ENCODE measurements at regions not wholly inside any gene's neighbourhood (a gene's known extent, or its start where the extent isn't known, plus 50 kb on each side); places are given as distances from the start of the nearest gene placed in this dataset.

- intact Hi-C loops (cut with DNase I): no loop called here
- peak in 1 of 4 donors; percentile 15 for ATAC-seq
- TF ChIP-seq POLR2A (IDR thresholded peaks at IDR 0.05) (no peak), CTCF (IDR thresholded peaks at IDR 0.05) (no peak)
- no peaks in the 10 kb centered on the region for H3K9me3 ChIP-seq
- H3K4me3 ChIP-seq: no peak overlapping the region
- no peaks in the 10 kb centered on the region for H3K27me3 ChIP-seq
- no peaks in the 10 kb centered on the region for H3K36me3 ChIP-seq
- no peak for DNase-seq
- no peak overlapping the region for H3K27ac ChIP-seq
- H3K4me1 ChIP-seq: peaks cover 0 to 8% (median 3%) of the 10 kb centered on the region in 4 donors
- WGBS (ENCODE audit: insufficient coverage, low coverage, low lambda C conversion rate, missing lambda C conversion rate): 12% methylated on average over 1 of the region's 2 CpGs
These were observed 122.7 kb upstream of the TJP1 start for GRCh38 chr15:29944925-29945324.

GRCh38 chr15:29942548-29942947, 120.3 kb upstream of the TJP1 start:
- ATAC-seq: peak; percentile 91 to 97 (median 96)
- TF ChIP-seq POLR2A (IDR thresholded peaks at IDR 0.05): no peak
- no peak for TF ChIP-seq CTCF (IDR thresholded peaks at IDR 0.05)
- peaks cover 0 to 8% (median 3%) of the 10 kb centered on the region in 4 donors for H3K4me1 ChIP-seq
- H3K36me3 ChIP-seq: no peaks in the 10 kb centered on the region
- intact Hi-C loops (cut with DNase I): no loop called here
- DNase-seq: peak; percentile 74 to 86 (median 83)
- peak overlapping the region in 2 of 3 donors; percentile 3 to 14 for H3K4me3 ChIP-seq
- no peak overlapping the region for H3K27ac ChIP-seq
- 33% methylated on average over 6 of the region's 7 CpGs for WGBS (ENCODE audit: insufficient coverage, low coverage, low lambda C conversion rate, missing lambda C conversion rate)
- no peaks in the 10 kb centered on the region for H3K27me3 ChIP-seq
- H3K9me3 ChIP-seq: no peaks in the 10 kb centered on the region

GRCh38 chr15:29942143-29942542, 119.9 kb upstream of the TJP1 start:
- no peaks in the 10 kb centered on the region for H3K9me3 ChIP-seq
- no peak for TF ChIP-seq POLR2A (IDR thresholded peaks at IDR 0.05)
- peak; percentile 33 to 49 (median 42) for TF ChIP-seq CTCF (IDR thresholded peaks at IDR 0.05)
- intact Hi-C loops (cut with DNase I): no loop called here
- no peak for DNase-seq
- peaks cover 0 to 8% (median 3%) of the 10 kb centered on the region in 4 donors for H3K4me1 ChIP-seq
- no peaks in the 10 kb centered on the region for H3K27me3 ChIP-seq
- H3K27ac ChIP-seq: no peak overlapping the region
- peak overlapping the region in 2 of 3 donors; percentile 3 to 14 for H3K4me3 ChIP-seq
- peak; percentile 70 to 81 (median 75) for ATAC-seq
- H3K36me3 ChIP-seq: no peaks in the 10 kb centered on the region
- 16% methylated on average over 3 of the region's 3 CpGs for WGBS (ENCODE audit: insufficient coverage, low coverage, low lambda C conversion rate, missing lambda C conversion rate)

GRCh38 chr15:29939404-29939803, 117.1 kb upstream of the TJP1 start:
- H3K27me3 ChIP-seq: no peaks in the 10 kb centered on the region
- no peak for DNase-seq
- 67% methylated on average over 1 of the region's 1 CpG for WGBS (ENCODE audit: insufficient coverage, low coverage, low lambda C conversion rate, missing lambda C conversion rate)
- H3K9me3 ChIP-seq: no peaks in the 10 kb centered on the region
- no peaks in the 10 kb centered on the region for H3K36me3 ChIP-seq
- TF ChIP-seq CTCF (IDR thresholded peaks at IDR 0.05): no peak
- no peak for TF ChIP-seq POLR2A (IDR thresholded peaks at IDR 0.05)
- no peak overlapping the region for H3K27ac ChIP-seq
- intact Hi-C loops (cut with DNase I): loop anchor here in 1 of 2 donors (5.0 kb wide), 1 partner anchor 88 kb away; no protein-coding TSS in a partner anchor
- no peak overlapping the region for H3K4me3 ChIP-seq
- peak in 1 of 4 donors; percentile 49 for ATAC-seq
- peaks cover 0 to 8% (median 3%) of the 10 kb centered on the region in 4 donors for H3K4me1 ChIP-seq
